ENCODE measurements at regions not wholly inside any gene's neighbourhood (a gene's known extent, or its start where the extent isn't known, plus 50 kb on each side); places are given as distances from the start of the nearest gene placed in this dataset.

DNA sequence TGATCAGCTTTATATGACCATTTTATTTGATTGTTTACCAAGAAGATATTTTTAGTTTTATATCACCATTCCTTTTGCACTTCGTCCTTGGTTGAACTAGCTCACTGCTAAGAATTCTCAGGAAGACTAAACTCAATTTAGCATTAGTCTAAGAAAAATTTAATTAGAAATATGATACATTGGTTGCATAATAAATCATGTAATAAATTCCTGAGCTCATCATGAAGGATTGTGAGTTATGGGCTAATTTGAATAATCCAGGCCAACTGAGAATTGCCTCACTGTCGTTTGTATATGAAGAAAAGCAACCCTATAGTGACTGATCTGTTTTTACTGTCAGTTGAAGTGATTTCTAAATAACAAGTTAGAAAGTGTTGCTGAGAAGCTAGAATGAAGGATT lies 725.5 kb downstream of the DNAJB9 start:
- Histone ChIP-seq H3K9ac (ENCODE audit: low read depth in 1 of 2, low read length in 2 of 2) (no peak overlapping the region), H3K4me3 (ENCODE audit: low read depth in 1 of 3, low read length in 3 of 3) (no peak overlapping the region), H3K9me3 (ENCODE audit: control insufficient read depth in 4 of 4, low read length in 3 of 4) (no peaks in the 10 kb centered on the region), H3K27me3 (ENCODE audit: control insufficient read depth in 4 of 4, insufficient read depth in 4 of 4, low read length in 3 of 4) (no peaks in the 10 kb centered on the region), H3K27ac (ENCODE audit: low read depth in 1 of 2, low read length in 2 of 2) (no peak overlapping the region), H3K36me3 (ENCODE audit: control insufficient read depth in 4 of 4, insufficient read depth in 3 of 4, low read depth in 1 of 4, low read length in 3 of 4) (no peaks in the 10 kb centered on the region), H3K4me1 (ENCODE audit: control insufficient read depth in 4 of 4, insufficient read depth in 4 of 4, low read length in 3 of 4) (no peaks in the 10 kb centered on the region)
- WGBS: 54% methylated on average over 2 of the region's 2 CpGs
- no peak for DNase-seq (ENCODE audit: low spot score)
- no peak for TF ChIP-seq EGR1 (IDR thresholded peaks at IDR 0.05; ENCODE audit: low read depth in 2 of 2)
- TF ChIP-seq FOXA1 (IDR thresholded peaks at IDR 0.05): no peak
- no peak for TF ChIP-seq NR2F2 (IDR thresholded peaks at IDR 0.05)
- no peak for TF ChIP-seq FOXA2 (IDR thresholded peaks at IDR 0.05)
- no peak for TF ChIP-seq CTCF (IDR thresholded peaks at IDR 0.05; ENCODE audit: low read depth, low read length, missing input control)
- no peak for TF ChIP-seq SP1 (IDR thresholded peaks at IDR 0.05)
- TF ChIP-seq, protein P1, sequence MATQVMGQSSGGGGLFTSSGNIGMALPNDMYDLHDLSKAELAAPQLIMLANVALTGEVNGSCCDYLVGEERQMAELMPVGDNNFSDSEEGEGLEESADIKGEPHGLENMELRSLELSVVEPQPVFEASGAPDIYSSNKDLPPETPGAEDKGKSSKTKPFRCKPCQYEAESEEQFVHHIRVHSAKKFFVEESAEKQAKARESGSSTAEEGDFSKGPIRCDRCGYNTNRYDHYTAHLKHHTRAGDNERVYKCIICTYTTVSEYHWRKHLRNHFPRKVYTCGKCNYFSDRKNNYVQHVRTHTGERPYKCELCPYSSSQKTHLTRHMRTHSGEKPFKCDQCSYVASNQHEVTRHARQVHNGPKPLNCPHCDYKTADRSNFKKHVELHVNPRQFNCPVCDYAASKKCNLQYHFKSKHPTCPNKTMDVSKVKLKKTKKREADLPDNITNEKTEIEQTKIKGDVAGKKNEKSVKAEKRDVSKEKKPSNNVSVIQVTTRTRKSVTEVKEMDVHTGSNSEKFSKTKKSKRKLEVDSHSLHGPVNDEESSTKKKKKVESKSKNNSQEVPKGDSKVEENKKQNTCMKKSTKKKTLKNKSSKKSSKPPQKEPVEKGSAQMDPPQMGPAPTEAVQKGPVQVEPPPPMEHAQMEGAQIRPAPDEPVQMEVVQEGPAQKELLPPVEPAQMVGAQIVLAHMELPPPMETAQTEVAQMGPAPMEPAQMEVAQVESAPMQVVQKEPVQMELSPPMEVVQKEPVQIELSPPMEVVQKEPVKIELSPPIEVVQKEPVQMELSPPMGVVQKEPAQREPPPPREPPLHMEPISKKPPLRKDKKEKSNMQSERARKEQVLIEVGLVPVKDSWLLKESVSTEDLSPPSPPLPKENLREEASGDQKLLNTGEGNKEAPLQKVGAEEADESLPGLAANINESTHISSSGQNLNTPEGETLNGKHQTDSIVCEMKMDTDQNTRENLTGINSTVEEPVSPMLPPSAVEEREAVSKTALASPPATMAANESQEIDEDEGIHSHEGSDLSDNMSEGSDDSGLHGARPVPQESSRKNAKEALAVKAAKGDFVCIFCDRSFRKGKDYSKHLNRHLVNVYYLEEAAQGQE (IDR thresholded peaks at IDR 0.05): no peak
- TF ChIP-seq, protein P2, sequence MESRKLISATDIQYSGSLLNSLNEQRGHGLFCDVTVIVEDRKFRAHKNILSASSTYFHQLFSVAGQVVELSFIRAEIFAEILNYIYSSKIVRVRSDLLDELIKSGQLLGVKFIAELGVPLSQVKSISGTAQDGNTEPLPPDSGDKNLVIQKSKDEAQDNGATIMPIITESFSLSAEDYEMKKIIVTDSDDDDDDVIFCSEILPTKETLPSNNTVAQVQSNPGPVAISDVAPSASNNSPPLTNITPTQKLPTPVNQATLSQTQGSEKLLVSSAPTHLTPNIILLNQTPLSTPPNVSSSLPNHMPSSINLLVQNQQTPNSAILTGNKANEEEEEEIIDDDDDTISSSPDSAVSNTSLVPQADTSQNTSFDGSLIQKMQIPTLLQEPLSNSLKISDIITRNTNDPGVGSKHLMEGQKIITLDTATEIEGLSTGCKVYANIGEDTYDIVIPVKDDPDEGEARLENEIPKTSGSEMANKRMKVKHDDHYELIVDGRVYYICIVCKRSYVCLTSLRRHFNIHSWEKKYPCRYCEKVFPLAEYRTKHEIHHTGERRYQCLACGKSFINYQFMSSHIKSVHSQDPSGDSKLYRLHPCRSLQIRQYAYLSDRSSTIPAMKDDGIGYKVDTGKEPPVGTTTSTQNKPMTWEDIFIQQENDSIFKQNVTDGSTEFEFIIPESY (IDR thresholded peaks at IDR 0.05): no peak
- TF ChIP-seq, protein P3, sequence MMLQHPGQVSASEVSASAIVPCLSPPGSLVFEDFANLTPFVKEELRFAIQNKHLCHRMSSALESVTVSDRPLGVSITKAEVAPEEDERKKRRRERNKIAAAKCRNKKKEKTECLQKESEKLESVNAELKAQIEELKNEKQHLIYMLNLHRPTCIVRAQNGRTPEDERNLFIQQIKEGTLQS (IDR thresholded peaks at IDR 0.05): no peak
- TF ChIP-seq GABPA (IDR thresholded peaks at IDR 0.05 in 1 of 2, conservative IDR thresholded peaks at IDR 0.05 in 1 of 2): no peak

DNA sequence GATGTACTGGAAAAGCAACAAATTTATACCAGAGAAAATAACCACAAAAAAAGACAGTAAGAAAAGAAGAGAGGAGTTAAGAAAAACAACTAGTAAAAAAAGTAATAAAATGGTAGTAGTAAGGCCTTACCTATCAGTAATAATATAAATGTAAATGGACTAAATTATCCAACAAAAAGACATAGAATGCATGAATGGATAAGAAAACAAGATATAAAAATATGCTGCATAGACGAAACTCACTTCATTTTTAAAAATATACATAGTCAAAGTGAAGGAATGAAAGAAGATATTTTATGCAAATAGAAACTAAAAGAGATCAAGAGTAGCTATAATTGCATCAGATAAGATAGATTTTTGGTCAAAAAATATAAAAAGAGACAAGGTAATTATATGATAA lies 739.1 kb downstream of the DNAJB9 start:
- H3K9me3 ChIP-seq (ENCODE audit: control insufficient read depth in 4 of 4, low read length in 3 of 4): peaks cover 0 to 11% (median 2%) of the 10 kb centered on the region in 4 donors
- WGBS: 73% methylated on average over 1 of the region's 1 CpG
- no peaks in the 10 kb centered on the region for H3K27me3 ChIP-seq (ENCODE audit: control insufficient read depth in 4 of 4, insufficient read depth in 4 of 4, low read length in 3 of 4)
- DNase-seq (ENCODE audit: low spot score): no peak
- no peaks in the 10 kb centered on the region for H3K36me3 ChIP-seq (ENCODE audit: control insufficient read depth in 4 of 4, insufficient read depth in 3 of 4, low read depth in 1 of 4, low read length in 3 of 4)
- no peaks in the 10 kb centered on the region for H3K4me1 ChIP-seq (ENCODE audit: control insufficient read depth in 4 of 4, insufficient read depth in 4 of 4, low read length in 3 of 4)
- H3K9ac ChIP-seq (ENCODE audit: low read depth in 1 of 2, low read length in 2 of 2): no peak overlapping the region
- H3K4me3 ChIP-seq (ENCODE audit: low read depth in 1 of 3, low read length in 3 of 3): no peak overlapping the region
- no peak overlapping the region for H3K27ac ChIP-seq (ENCODE audit: low read depth in 1 of 2, low read length in 2 of 2)
- TF ChIP-seq SP1 (IDR thresholded peaks at IDR 0.05): no peak
- no peak for TF ChIP-seq EGR1 (IDR thresholded peaks at IDR 0.05; ENCODE audit: low read depth in 2 of 2)
- TF ChIP-seq GABPA (IDR thresholded peaks at IDR 0.05 in 1 of 2, conservative IDR thresholded peaks at IDR 0.05 in 1 of 2): no peak
- TF ChIP-seq NR2F2 (IDR thresholded peaks at IDR 0.05): no peak
- TF ChIP-seq, protein P3 (IDR thresholded peaks at IDR 0.05): no peak
- no peak for TF ChIP-seq RXRA (IDR thresholded peaks at IDR 0.05)
- TF ChIP-seq, protein P1 (IDR thresholded peaks at IDR 0.05): no peak
- no peak for TF ChIP-seq CTCF (IDR thresholded peaks at IDR 0.05; ENCODE audit: low read depth, low read length, missing input control)
- TF ChIP-seq YY1 (IDR thresholded peaks at IDR 0.05): no peak
- no peak for TF ChIP-seq RAD21 (IDR thresholded peaks at IDR 0.05)
- no peak for TF ChIP-seq FOXA1 (IDR thresholded peaks at IDR 0.05)
- TF ChIP-seq, protein P2 (IDR thresholded peaks at IDR 0.05): no peak
- no peak for TF ChIP-seq FOXA2 (IDR thresholded peaks at IDR 0.05)
- no peak for TF ChIP-seq HNF4G (IDR thresholded peaks at IDR 0.05)

Data from liver (tissue), 8 donors.